ENCODE measurements at regions not wholly inside any gene's neighbourhood (a gene's known extent, or its start where the extent isn't known, plus 50 kb on each side); places are given as distances from the start of the nearest gene placed in this dataset.

DNA sequence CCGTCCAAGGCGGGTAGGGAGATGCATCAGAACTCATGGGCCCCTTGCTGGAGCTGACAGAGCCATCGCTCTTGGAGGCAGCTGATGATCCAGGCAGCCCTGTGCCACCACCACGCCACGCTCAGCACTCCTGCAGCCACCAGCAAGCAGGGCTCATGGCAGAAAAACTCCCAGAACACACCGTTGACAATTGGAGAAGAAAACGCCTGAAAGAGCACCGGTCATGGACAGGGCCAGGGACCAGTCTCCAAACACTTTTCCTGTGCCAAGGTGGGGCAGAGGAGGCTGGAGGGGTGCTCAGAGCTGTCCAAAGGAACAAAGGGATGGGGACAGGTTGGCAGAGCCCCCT lies 132.2 kb downstream of the FOXL1 start:
- TF ChIP-seq, protein P1, sequence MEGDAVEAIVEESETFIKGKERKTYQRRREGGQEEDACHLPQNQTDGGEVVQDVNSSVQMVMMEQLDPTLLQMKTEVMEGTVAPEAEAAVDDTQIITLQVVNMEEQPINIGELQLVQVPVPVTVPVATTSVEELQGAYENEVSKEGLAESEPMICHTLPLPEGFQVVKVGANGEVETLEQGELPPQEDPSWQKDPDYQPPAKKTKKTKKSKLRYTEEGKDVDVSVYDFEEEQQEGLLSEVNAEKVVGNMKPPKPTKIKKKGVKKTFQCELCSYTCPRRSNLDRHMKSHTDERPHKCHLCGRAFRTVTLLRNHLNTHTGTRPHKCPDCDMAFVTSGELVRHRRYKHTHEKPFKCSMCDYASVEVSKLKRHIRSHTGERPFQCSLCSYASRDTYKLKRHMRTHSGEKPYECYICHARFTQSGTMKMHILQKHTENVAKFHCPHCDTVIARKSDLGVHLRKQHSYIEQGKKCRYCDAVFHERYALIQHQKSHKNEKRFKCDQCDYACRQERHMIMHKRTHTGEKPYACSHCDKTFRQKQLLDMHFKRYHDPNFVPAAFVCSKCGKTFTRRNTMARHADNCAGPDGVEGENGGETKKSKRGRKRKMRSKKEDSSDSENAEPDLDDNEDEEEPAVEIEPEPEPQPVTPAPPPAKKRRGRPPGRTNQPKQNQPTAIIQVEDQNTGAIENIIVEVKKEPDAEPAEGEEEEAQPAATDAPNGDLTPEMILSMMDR (IDR thresholded peaks at IDR 0.05; ENCODE audit: low read length): no peak
- TF ChIP-seq EZH2 (optimal IDR thresholded peaks at IDR 0.05; ENCODE audit: low read depth, low read length): no peak
